Bone marrow (tissue), 2 donors: ENCODE measurements at regions not wholly inside any gene's neighbourhood (a gene's known extent, or its start where the extent isn't known, plus 50 kb on each side); places are given as distances from the start of the nearest gene placed in this dataset.
"Not testable (repeated sequence)": the region's sequence is repeated elsewhere in the genome, so short reads cannot be mapped to it uniquely, and the experiment has no call there.

Experiments used
- DNase-seq, 2 donors: peaks; one replicate each; lab custom pipeline; 2025; lab: John Stamatoyannopoulos, UW

GRCh38 chr6:85747093-85747492 lies 104.4 kb upstream of the SYNCRIP start:
- DNase-seq, result no peak

- DNase-seq, result no peak
Measured at GRCh38 chr6:85744433-85744970, 101.8 kb upstream of the SYNCRIP start.

- no peak for DNase-seq
Measured at GRCh38 chr6:85726206-85726605, 83.5 kb upstream of the SYNCRIP start.

- no peak for DNase-seq
Measured at GRCh38 chr6:85715797-85716196, 73.1 kb upstream of the SYNCRIP start.

GRCh38 chr6:85714893-85715530 lies 72.3 kb upstream of the SYNCRIP start:
- no peak for DNase-seq

GRCh38 chr6:85712346-85712745 lies 69.7 kb upstream of the SYNCRIP start:
- DNase-seq, result no peak

- DNase-seq, result not testable (repeated sequence)
Measured at GRCh38 chr6:85707515-85708145, 64.9 kb upstream of the SYNCRIP start.

- DNase-seq, result no peak
Measured at GRCh38 chr6:85706272-85706671, 63.6 kb upstream of the SYNCRIP start.

GRCh38 chr6:85705220-85705619 lies 62.5 kb upstream of the SYNCRIP start:
- no peak for DNase-seq

- DNase-seq, result no peak
Measured at GRCh38 chr6:85703406-85703805, 60.7 kb upstream of the SYNCRIP start.
